ENCODE measurements at regions not wholly inside any gene's neighbourhood (a gene's known extent, or its start where the extent isn't known, plus 50 kb on each side); places are given as distances from the start of the nearest gene placed in this dataset.
"Not testable (repeated sequence)": the region's sequence is repeated elsewhere in the genome, so short reads cannot be mapped to it uniquely, and the experiment has no call there.

- FAIRE-seq, result not testable (repeated sequence)
Observed at GRCh38 chr9:106788021-106788420, 74.9 kb upstream of the ZNF462 start.

- no peak for FAIRE-seq
Observed at GRCh38 chr9:106795031-106795430, 67.9 kb upstream of the ZNF462 start.

- no peak for FAIRE-seq
Observed at GRCh38 chr9:106796771-106797170, 66.2 kb upstream of the ZNF462 start.

- FAIRE-seq, result no peak
Observed at GRCh38 chr9:106797299-106797698, 65.7 kb upstream of the ZNF462 start.

GRCh38 chr9:106798016-106798799 lies 64.8 kb upstream of the ZNF462 start:
- FAIRE-seq, result no peak

- no peak for FAIRE-seq
Observed at GRCh38 chr9:106799152-106799551, 63.8 kb upstream of the ZNF462 start.

- no peak for FAIRE-seq
Observed at GRCh38 chr9:106800701-106801270, 62.2 kb upstream of the ZNF462 start.

- no peak for FAIRE-seq
Observed at GRCh38 chr9:106801816-106802215, 61.1 kb upstream of the ZNF462 start.

All from islet of Langerhans (tissue), 1 donor.